ENCODE measurements at regions not wholly inside any gene's neighbourhood (a gene's known extent, or its start where the extent isn't known, plus 50 kb on each side); places are given as distances from the start of the nearest gene placed in this dataset.

GRCh38 chr7:153327683-153328082 is 568.1 kb downstream of the ACTR3B start:
- intact Hi-C loops (cut with micrococcal nuclease; ENCODE audit: unreplicated experiment) = no loop called here
- in situ Hi-C loops (cut with HindIII; ENCODE audit: low pct_unique_long_range_greater_than_20kb, low sequenced_read_pairs) = no loop called here
- ATAC-seq = no peak
- POLR2A ChIA-PET = no interaction called here
- Histone ChIP-seq H3K27ac (ENCODE audit: low read length) (no peak overlapping the region), H3K36me3 (ENCODE audit: control insufficient read depth, insufficient read depth, low read length) (no peaks in the 10 kb centered on the region), H3K4me1 (ENCODE audit: control insufficient read depth, insufficient read depth, low read length) (no peaks in the 10 kb centered on the region), H3K4me3 (ENCODE audit: low read depth in 2 of 2, low read length in 2 of 2) (no peak overlapping the region), H3K27me3 (ENCODE audit: control insufficient read depth, insufficient read depth, low read length) (no peaks in the 10 kb centered on the region), H3K9me3 (ENCODE audit: control insufficient read depth, insufficient read depth, low read depth, low read length) (no peaks in the 10 kb centered on the region)
- CTCF ChIA-PET = no interaction called here
- no peak for TF ChIP-seq TCF7L2 (IDR thresholded peaks at IDR 0.05; ENCODE audit: low read depth, low read length)
- no peak for TF ChIP-seq POLR2AphosphoS5 (IDR thresholded peaks at IDR 0.05; ENCODE audit: low read depth, low read length)
- TF ChIP-seq, protein P1, sequence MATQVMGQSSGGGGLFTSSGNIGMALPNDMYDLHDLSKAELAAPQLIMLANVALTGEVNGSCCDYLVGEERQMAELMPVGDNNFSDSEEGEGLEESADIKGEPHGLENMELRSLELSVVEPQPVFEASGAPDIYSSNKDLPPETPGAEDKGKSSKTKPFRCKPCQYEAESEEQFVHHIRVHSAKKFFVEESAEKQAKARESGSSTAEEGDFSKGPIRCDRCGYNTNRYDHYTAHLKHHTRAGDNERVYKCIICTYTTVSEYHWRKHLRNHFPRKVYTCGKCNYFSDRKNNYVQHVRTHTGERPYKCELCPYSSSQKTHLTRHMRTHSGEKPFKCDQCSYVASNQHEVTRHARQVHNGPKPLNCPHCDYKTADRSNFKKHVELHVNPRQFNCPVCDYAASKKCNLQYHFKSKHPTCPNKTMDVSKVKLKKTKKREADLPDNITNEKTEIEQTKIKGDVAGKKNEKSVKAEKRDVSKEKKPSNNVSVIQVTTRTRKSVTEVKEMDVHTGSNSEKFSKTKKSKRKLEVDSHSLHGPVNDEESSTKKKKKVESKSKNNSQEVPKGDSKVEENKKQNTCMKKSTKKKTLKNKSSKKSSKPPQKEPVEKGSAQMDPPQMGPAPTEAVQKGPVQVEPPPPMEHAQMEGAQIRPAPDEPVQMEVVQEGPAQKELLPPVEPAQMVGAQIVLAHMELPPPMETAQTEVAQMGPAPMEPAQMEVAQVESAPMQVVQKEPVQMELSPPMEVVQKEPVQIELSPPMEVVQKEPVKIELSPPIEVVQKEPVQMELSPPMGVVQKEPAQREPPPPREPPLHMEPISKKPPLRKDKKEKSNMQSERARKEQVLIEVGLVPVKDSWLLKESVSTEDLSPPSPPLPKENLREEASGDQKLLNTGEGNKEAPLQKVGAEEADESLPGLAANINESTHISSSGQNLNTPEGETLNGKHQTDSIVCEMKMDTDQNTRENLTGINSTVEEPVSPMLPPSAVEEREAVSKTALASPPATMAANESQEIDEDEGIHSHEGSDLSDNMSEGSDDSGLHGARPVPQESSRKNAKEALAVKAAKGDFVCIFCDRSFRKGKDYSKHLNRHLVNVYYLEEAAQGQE (IDR thresholded peaks at IDR 0.05; ENCODE audit: insufficient read depth in 1 of 2, low read depth in 2 of 2, low read length in 1 of 2) = no peak
- no peak for TF ChIP-seq CTCF (IDR thresholded peaks at IDR 0.05)
- TF ChIP-seq SIN3A (IDR thresholded peaks at IDR 0.05; ENCODE audit: borderline replicate concordance, insufficient read depth, low read depth, low read length) = no peak
- DNase-seq (ENCODE audit: low read depth, low spot score) = no peak
- no TSS peak for BruUV-seq (replicated peaks)

DNA sequence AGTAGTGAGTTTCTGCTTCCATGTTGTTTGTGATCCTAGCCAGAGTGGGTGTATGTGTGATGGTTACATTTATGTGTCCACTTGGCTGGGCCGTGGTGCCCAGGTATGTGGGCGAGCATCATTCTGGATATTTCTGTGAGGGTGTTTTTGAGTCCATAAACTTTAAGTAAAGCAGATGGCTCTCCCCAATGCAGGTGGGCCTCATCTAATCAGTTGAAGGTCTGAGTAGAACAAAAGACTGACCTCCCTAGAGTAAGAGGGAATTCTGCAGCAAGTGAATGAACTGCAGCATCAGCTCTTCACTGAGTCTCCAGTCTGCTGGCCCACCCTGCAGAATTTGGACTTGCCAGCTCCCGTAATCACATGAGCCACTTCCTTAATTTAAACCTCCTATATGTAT is 571.9 kb downstream of the ACTR3B start:
- TF ChIP-seq SIN3A (IDR thresholded peaks at IDR 0.05; ENCODE audit: borderline replicate concordance, insufficient read depth, low read depth, low read length) (no peak), CTCF (IDR thresholded peaks at IDR 0.05) (no peak), POLR2AphosphoS5 (IDR thresholded peaks at IDR 0.05; ENCODE audit: low read depth, low read length) (no peak), TCF7L2 (IDR thresholded peaks at IDR 0.05; ENCODE audit: low read depth, low read length) (no peak)
- TF ChIP-seq, protein P1 (IDR thresholded peaks at IDR 0.05; ENCODE audit: insufficient read depth in 1 of 2, low read depth in 2 of 2, low read length in 1 of 2) = no peak
- CTCF ChIA-PET = no interaction called here
- DNase-seq (ENCODE audit: low read depth, low spot score) = no peak
- H3K4me3 ChIP-seq (ENCODE audit: low read depth in 2 of 2, low read length in 2 of 2) = no peak overlapping the region
- H3K9me3 ChIP-seq (ENCODE audit: control insufficient read depth, insufficient read depth, low read depth, low read length) = no peaks in the 10 kb centered on the region
- H3K27me3 ChIP-seq (ENCODE audit: control insufficient read depth, insufficient read depth, low read length) = no peaks in the 10 kb centered on the region
- in situ Hi-C loops (cut with HindIII; ENCODE audit: low pct_unique_long_range_greater_than_20kb, low sequenced_read_pairs) = no loop called here
- intact Hi-C loops (cut with micrococcal nuclease; ENCODE audit: unreplicated experiment) = no loop called here
- H3K4me1 ChIP-seq (ENCODE audit: control insufficient read depth, insufficient read depth, low read length) = no peaks in the 10 kb centered on the region
- H3K27ac ChIP-seq (ENCODE audit: low read length) = no peak overlapping the region
- no peak for ATAC-seq
- POLR2A ChIA-PET = no interaction called here
- no peaks in the 10 kb centered on the region for H3K36me3 ChIP-seq (ENCODE audit: control insufficient read depth, insufficient read depth, low read length)
- no TSS peak for BruUV-seq (replicated peaks)
